NCI-H2029 treated with DMSO at 0.1 percent for 48 hours (cell line): ENCODE measurements at regions not wholly inside any gene's neighbourhood (a gene's known extent, or its start where the extent isn't known, plus 50 kb on each side); places are given as distances from the start of the nearest gene placed in this dataset.
"Not testable (repeated sequence)": the region's sequence is repeated elsewhere in the genome, so short reads cannot be mapped to it uniquely, and the experiment has no call there.

Experiments
- DNase-seq: peaks from one replicate; lab custom pipeline; 2025; lab: John Stamatoyannopoulos, UW

DNA sequence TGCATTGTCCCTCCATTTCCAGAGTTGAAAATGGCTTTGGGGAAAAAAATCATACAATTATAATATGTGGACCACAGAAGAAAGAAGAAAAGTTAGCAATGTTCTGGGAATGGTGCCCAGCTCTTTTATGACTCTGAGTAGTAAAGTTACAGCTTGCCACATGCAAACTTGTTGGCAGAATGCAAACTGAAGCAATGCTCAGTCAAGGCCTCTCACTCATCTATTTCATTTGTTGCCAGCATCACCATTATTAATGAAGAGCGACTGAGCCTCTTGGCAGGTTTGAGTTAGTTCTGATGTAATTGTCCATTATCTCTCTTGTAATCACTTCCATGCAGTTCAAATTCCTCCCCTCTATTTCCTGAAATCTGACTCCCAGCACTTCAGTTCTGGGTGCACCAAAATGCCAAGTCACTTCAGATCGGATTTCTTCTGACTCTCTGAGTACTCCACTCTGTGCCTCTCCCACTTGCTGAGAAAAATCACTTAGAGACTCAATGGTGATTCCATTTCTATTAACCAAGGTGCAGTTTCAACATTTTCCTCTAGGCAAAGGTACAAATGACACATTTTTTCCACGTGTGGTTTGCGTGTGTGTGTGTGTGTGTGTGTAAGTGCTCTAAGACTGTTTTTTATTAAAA, 154.4 kb upstream of the STMND1 start:
- DNase-seq, result peak; percentile 34

DNA sequence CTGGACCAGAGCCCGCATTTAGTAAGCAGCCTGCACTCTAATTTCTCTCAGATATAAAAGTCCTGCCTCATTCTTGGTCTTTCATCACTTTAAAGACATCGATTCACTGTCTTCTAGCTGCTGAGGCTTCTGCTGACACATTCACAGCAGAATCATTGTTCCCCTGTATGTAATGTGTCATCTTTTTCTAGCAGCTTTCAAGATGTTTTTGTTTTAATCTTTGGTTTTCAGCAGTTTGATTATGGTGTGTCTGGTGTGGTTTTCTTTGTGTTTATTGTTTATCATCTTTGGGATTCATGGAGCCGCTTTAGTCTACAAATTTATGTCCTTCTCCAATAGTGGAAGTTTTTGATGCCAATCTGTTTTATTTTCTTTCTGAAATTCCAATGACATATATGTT, 157.3 kb upstream of the STMND1 start:
- no peak for DNase-seq

DNA sequence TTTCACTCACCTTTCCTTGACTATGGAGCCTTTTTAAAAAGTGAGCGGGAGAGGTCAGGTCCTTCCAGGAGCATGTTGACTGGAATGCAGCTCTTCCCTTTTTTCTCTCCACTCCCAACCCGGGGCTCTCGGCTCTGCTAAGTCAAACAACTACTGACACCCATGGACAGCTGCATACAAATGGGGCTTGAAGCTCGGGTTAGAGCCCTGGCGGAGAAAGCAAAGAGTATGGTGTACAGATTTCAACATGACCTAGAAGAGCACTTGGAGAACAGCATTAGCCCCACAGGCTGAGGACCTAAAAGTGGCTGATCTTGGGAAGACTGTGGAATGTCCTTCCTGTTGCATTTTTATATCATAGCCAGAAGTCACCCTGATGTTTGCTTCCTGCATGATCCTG, 162.0 kb upstream of the STMND1 start:
- no peak for DNase-seq

DNA sequence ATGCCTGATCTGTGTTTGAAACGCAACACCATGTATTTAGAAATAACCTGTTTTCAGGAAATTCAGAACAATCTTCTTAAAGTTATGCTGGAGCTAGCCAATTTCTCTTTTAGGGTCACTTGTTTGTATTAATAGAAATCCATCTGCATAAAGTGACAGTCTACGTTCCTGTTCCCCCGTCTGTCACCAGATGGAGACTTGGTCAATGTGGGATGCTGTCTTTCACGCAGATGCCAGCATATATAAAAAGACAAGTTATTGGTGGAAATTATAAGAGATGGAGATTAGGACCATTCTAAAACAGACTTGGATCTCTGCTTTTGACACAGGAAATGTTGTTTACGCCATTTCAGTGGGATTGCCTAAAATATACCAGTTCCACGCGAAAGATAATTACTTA, 162.5 kb upstream of the STMND1 start:
- DNase-seq, result no peak

DNA sequence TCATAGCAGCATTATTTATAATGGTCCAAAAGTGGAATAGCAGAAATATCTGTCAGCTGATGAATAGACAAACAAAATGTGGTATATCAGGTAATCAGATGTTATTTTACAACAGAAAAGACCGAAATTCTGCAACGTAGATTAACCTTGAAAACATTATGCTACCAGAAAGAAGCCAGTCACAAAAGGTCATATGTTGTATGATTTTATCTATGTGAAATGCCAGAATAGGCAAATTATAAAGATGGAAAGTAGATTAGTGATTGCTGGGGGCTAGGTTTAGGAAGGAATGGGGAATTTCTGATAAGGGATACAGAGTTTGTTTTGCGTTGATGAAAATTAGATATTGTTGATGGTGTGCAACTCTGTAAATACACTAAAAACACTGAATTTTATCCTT, 165.0 kb upstream of the STMND1 start:
- DNase-seq, result no peak

DNA sequence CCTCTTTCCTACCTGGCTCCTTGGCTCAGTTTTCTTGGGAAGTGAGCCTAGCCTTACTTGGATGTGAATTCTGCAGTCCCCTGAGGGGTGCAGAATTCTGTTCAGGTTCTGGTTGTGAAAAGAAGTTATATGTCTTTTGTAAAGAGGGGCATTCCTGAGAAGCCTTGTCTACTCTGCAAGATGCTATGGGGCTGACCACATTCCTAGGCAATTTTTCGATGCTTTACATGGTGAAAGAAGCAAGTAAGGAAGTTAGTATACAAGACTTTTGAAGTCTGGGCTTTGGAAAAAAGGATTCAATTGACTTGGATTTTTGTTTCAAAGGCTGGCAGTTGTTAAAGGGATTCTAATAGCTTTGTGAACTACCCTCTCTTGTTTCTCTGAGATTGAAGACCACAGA, 167.9 kb upstream of the STMND1 start:
- no peak for DNase-seq

DNA sequence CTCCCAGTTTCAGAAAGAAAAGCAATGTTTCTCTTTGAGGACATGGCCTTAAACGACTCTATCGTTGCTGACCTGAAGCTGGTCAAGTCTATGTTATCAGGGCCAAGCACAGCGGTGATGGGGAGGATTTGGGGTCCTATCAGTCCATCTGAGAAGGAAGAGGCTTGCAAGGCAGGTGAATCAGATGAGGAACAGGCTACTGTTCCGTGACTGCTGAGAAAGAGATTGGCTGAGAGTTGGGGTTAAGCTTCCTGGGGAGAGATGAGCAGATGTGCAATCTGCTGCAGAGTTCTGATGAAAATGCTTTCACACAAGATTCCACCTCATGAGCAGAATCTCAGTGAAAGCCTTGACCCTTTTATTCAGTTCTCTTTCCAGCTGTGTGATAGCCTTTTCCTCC, 168.3 kb upstream of the STMND1 start:
- no peak for DNase-seq

DNA sequence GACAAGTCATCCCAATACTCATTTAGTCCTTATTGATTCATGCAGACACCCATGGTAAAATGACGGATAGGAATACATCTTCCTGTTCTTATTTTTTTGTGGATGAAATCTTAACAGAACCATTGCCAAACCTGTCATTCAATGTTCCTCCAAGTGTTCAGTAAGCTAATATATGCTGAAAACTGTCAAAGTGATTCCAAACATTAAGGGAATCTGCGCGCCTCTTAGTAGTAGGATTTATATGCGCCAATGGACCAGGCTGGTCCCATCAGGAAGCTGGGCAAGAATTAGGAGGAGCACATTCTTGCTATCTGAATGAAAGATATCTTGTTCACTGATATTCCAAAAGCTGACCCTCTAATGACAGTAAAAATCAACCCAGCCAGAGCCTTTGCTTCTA, 168.9 kb upstream of the STMND1 start:
- DNase-seq, result no peak

DNA sequence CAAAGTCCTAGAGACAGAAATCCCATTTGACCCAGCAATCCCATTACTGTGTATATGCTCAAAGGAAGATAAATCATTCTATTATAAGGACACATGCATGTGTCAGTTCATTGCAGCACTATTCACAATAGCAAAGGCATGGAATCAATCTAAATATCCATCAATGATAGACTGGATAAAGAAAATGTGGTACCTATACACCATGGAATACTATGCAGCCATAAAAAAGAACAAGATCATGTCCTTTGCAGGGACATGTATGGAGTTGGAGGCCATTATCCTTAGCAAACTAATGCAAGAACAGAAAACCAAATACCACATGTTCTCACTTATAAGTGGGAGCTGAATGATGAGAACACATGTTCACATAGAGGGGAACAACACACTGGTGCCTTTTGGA, 169.8 kb upstream of the ATXN1 start:
- not testable (repeated sequence) for DNase-seq

DNA sequence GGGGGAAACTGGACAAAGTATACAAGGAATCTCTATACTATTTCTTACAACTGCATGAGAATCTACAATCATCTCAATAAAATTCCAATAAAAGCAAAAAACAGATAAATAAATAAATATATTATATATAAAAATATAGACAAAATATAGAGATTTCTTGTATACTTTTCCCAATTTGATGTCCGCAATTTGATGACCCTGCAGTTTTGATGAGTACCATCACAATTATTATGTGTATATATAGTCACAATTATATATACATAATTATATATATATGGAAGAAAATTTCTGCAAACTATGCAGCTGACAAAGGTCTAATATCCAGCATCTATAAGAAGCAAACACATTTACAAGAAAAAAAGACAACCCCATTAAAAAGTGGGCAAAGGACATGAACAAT, 169.2 kb upstream of the ATXN1 start:
- DNase-seq, result no peak

DNA sequence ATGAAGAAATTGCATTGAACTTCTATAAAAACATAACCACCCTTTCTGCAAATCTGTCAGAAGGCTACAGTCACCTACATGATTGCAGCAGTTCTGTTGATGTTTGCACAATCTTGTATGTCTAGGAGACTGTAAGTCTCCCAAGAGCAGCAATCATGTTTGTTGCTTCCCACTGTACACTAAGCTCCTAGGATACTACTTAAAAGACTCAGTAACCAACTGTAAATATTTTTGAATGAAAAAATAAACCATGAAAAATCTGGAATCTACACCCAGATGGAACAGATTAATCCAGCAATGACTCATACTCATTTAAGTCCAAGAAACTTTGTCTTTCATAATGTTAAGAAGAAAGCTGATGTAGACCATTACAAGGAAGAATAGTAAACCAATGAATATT, 168.5 kb upstream of the ATXN1 start:
- DNase-seq, result no peak

DNA sequence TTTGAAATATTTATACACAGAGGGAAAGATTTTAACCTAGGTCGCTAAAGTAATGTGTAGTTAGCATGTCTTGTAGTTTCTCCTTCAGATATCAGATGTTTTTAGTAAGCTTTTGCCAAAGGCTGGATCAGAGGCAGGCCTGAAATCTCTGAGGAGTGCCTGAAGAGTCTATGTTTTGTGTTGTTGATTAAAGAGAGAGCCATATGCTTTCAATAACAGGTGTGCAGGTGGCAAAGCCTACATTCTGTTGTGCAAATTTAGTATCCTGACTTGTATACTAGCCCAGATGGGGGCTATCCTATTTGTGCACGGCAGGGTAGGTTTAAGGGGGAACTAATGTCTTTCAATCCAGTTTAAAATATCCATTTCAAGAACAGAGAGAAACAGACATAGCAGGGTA, 167.1 kb upstream of the ATXN1 start:
- DNase-seq, result no peak

DNA sequence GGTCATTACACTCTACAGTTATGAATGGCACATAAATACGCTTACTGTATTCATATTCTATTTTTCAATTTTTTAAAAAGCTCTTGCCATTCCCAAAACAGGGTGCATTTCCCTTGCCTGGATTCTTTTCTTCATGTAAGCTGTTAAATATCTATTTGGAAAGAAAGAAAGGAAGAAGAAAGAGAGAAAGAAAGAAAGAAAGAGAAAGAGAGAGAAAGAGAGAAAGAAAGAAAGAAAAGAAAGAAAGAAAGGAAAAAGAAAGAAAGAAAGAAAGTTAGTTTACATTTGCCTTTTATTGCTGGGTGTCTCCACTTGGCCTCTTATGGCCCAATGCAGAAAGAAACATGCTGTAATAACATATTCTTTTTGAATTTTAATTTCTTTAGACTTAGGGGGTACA, 165.9 kb upstream of the ATXN1 start:
- DNase-seq, result no peak

DNA sequence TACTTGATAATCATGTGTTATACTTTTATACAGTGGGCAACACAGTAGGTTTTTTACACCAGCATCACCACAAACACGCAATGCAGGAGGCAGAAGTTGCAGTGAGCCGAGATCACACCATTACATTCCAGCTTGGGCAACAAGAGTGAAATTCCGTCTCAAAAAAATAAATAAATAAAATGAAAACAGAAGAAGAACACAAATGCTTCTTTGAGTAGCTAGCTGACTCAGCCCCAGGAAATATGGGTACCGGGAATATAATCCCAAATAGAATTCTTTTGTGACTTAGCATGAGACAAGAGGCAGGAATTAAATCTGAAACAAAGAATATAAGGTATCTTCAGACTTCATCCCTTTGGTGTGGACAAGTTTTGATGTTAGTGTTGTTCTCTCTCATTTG, 164.2 kb upstream of the ATXN1 start:
- no peak for DNase-seq

DNA sequence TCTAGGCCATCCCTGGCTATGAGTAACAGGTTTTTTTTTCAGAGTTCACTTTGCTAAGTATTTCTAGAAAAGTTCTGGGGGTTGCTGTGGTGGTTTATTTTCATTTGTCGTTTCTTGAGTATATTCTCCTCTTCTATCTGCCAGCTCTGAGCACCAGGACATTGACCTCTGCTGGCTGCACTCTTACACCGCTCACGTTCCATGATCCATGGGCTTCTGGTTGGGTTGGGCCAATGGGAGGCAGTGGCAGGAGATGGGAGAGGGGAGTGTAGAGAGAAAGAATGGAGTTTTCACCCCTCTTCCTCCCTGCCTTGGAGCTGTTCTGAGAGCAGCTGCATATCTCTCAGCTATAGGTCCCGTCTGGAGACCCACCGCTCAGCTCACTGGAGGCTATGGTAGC, 161.0 kb upstream of the ATXN1 start:
- DNase-seq, result no peak

DNA sequence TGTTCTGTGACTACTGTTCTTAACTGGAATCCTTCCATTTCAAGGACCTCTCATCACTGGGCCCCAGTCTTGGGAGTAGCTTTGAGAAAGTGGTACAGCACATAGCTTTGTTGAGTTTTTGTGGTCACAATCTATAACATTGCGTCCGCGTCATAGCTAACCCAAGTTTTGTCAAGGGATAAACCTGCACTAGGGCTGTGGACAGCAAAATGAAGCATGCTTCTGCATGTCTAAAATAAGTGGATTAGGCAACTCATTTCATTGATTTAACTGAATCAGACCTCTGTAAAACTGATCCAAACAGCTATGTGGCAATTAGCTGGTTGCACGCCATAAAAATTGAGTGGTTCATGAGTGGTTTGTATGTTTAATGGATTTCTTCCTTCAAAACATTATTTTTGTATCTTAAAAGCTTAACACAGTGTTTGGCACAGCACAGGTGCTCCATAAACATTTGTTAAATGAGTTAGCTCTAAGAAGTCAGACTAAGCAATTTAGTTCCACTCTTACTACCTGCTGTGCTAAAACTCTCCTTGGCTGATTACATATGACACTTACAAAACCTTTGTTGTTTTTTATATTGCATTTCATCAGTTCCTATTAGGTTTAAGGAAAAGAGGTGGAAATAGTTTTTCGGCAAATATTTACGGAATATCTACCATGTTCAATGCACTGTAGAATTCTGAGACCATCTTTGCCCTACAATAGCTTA, 160.3 kb upstream of the ATXN1 start:
- DNase-seq, result no peak

DNA sequence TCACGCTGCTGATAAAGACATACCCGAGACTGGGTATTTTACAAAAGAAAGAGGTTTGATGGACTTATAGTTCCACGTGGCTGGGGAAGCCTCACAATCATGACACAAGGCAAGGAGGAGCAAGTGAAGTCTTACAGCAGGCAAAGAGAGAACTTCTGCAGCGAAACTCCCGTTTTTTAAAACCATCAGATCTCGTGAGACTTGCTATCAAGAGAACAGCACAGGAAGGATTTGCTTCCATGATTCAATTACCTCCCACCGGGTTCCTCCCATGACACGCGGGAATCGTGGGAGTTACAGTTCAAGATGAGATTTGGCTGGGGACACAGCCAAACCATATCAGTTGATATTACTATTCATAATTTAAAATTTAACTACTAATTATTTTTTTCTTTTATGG, 157.3 kb upstream of the ATXN1 start:
- DNase-seq, result no peak

DNA sequence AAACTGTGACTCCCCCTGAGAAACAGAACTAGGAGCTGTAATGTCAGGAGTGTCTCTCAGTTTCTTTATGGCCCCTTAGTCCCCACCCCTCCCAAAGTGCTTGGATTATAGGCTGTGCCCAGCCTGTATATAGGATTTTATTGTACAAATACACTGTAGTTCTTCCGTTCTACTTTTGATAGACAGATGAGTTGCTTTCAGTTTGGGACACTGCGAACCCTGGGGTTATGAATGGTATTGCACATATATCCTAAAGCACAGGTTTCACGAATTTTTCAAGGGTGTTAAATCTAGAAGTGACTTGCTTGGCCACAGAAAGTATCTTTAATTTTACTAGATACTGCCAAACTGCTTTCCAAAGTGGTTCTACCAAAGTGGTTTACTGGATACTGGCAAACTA, 152.9 kb upstream of the ATXN1 start:
- DNase-seq, result no peak

DNA sequence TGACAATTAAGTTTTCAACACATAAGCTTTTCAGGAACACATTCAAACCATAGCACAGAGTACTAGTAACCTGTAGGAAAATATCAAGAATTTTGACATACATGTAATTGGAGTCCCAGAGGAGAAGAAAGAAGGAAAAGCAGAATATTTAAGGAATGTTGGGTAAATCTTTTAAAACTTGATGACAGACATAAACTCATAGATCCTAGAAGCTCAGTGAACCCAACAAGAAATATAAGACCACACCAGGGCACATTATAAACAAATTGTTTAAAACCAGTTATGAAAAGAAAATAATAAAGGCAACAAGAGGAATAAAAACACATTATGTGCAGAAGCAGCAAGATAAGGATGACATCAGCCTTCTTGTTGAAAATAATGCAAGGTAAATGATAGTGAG, 151.5 kb upstream of the ATXN1 start:
- no peak for DNase-seq

DNA sequence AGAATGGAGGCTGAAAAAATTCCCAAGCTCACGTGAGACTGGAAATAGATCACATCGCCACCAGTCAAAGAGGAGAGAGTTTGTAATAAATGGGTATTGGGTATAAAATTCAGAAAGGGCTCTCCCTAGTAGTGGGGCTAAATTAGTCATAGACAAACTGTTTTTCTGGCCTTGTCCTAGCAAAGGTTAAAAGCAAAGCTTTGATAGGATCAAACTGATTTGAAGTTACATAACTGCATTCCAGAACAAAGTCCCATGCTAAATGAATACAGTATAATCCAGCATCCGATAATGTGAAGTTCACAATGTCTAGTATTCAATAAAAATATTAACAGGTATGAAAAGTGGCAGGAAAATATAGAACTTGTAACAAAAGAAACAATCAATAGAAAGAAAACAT, 149.8 kb upstream of the ATXN1 start:
- no peak for DNase-seq

DNA sequence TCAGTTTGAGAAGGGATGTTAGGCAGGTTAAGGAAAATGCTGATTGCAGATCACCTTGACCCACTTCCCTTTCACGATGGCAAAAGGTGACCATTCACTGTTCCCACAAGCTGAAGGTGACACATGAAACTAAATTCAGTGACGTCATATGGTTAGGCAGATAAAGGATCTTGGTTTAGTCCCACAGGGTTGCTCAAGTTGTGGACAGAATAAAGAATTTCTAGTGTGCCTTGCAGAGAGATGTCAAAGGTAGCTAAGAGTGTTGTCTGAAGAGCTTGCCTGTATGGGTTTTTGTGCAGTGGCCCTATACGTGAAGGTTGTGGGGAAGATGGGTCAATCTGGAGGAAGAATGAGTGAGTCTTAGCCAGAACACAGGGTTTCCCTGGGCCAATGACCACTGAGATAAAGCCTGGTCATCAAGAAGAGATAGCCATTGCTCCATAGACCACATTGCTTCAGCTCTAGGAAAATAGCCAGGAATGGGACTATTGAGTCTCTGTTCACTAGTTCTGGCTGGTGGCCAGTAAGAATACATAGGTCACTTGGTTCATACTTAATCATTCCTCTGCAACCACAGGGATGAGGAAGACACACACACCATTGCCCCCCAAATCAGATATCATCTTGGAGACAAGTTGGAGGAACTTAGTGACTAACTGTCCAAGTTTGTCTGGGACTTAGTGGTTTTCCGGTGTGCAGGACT, 148.5 kb upstream of the ATXN1 start:
- no peak for DNase-seq

DNA sequence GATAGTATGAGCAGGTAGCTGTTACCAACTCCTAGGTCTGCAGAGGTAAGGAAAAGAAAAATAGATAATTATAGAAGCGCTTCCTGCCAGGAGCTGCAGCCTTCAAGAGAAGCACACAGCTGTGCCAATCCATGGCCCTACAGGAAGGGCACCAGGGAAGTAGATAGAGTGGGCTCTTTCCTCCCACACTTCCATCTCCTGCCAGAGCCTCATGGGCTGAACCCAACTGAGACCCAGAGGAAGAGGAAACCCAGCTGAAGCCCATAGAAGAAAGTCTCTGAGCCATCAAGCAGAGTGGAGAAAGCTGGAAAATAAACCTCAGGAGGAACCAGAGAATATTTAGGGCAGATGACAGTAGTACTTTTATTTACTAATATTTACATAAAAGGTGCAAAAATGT, 146.7 kb upstream of the ATXN1 start:
- no peak for DNase-seq

DNA sequence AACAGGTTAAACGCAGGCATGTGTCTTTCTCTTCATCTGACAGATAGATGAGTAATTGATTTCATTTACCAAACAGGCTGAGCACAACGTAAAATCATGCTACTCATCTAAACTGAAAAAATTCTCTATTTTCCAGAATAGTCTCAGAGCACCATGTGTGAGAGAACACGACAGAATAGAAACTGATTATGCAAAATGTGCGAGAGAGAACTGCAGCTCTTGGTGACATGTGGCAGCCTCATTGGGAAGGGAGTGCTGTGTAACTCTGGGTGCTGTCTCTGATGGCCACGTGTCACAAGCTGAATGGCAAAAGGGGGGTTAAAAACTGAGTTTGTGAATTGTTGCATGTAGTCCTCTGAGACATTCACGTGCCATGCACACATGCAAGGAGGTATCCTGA, 143.7 kb upstream of the ATXN1 start:
- no peak for DNase-seq

DNA sequence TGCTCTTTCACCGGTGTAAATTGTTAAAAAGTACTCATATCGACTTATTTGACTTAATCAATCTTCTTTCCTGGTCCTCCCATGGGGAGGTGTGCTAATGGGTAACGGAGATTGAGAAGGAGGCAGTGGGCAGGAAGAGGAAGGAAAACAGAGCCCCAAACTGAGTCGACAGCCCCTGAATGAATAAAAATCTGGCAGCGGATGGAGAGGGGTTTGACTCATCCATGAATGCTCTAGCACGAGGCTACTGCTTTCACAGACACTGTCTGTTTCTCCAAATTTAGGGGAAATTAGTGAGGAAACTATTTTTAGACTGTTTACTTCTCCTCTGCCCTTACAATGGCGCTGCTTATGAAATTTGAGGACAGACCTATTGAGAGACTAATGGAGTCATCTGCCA, 142.2 kb upstream of the ATXN1 start:
- no peak for DNase-seq
